ENCODE measurements at regions not wholly inside any gene's neighbourhood (a gene's known extent, or its start where the extent isn't known, plus 50 kb on each side); places are given as distances from the start of the nearest gene placed in this dataset.

DNA sequence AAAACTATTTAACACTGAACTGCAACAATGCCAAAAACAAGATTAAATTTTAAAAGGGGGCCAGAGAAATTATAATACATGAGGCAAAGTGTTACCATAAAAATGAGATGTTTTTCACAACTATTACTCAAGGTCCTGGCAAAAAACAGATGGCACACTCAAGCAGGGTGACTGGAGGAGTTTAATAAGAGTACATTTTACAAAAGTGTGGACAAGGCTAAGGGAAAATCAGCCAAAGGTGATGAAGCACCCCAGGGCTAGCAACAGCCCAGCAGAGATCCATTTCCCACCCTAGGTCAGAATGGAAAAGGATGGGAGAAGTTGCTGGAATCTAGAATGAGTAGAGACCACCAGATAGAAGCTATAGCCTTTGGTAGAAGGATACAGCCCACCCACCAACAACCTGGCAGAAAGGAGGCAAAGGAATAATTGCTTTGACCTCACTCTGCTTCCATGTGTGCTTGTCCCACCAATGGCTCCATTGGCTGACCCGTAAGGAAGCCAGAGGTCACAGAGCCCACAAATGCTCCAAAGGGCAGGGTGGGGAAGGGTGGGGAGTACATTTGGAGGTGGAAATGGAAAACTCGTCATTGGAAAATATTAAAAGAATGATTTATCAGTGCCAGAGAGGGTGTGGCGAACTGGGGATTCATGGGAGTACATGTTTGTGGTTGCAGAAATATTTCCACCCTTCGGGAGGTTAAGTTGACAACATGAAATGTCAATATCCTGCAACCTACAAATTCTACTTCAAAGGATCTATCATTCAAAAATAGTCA is 161.0 kb upstream of the UBE2E2 start:
- H4K20me1 ChIP-seq (ENCODE audit: insufficient read depth, low read length): no peaks in the 10 kb centered on the region
- H3K79me2 ChIP-seq (ENCODE audit: insufficient read depth, low read length): no peaks in the 10 kb centered on the region
- no peak overlapping the region for H2AFZ ChIP-seq (ENCODE audit: low read depth, low read length)
- H3K4me2 ChIP-seq (ENCODE audit: insufficient read depth, low read length): no peak overlapping the region
- no peak overlapping the region for H3K4me3 ChIP-seq (ENCODE audit: low read depth in 1 of 2, low read length in 2 of 2)
- no peak for TF ChIP-seq CTCF (IDR thresholded peaks at IDR 0.05; ENCODE audit: borderline replicate concordance, extremely low read depth, low read length, poor library complexity, severe bottlenecking)
- no peak for TF ChIP-seq EZH2 (IDR thresholded peaks at IDR 0.05; ENCODE audit: borderline replicate concordance, low read depth, low read length, severe bottlenecking)
- no peaks in the 10 kb centered on the region for H3K27me3 ChIP-seq (ENCODE audit: insufficient read depth, low read length, poor library complexity)
- no peak overlapping the region for H3K27ac ChIP-seq (ENCODE audit: low read length)
- DNase-seq: no peak
- no peaks in the 10 kb centered on the region for H3K36me3 ChIP-seq (ENCODE audit: insufficient read depth, low read length)
- H3K9ac ChIP-seq (ENCODE audit: low read depth, low read length): no peak overlapping the region
- no peaks in the 10 kb centered on the region for H3K4me1 ChIP-seq (ENCODE audit: insufficient read depth, low read length)
- H3K9me3 ChIP-seq (ENCODE audit: insufficient read depth, low read length, severe bottlenecking): no peaks in the 10 kb centered on the region
- no peak for ATAC-seq (ENCODE audit: insufficient read depth, low read depth)

GRCh38 chr3:23044463-23044862 is 158.7 kb upstream of the UBE2E2 start:
- no peaks in the 10 kb centered on the region for H3K36me3 ChIP-seq (ENCODE audit: insufficient read depth, low read length)
- no peaks in the 10 kb centered on the region for H3K79me2 ChIP-seq (ENCODE audit: insufficient read depth, low read length)
- DNase-seq: no peak
- H3K4me1 ChIP-seq (ENCODE audit: insufficient read depth, low read length): no peaks in the 10 kb centered on the region
- H3K27ac ChIP-seq (ENCODE audit: low read length): no peak overlapping the region
- no peak overlapping the region for H3K9ac ChIP-seq (ENCODE audit: low read depth, low read length)
- no peaks in the 10 kb centered on the region for H3K9me3 ChIP-seq (ENCODE audit: insufficient read depth, low read length, severe bottlenecking)
- no peak overlapping the region for H2AFZ ChIP-seq (ENCODE audit: low read depth, low read length)
- no peak for ATAC-seq (ENCODE audit: insufficient read depth, low read depth)
- no peaks in the 10 kb centered on the region for H3K27me3 ChIP-seq (ENCODE audit: insufficient read depth, low read length, poor library complexity)
- no peak overlapping the region for H3K4me2 ChIP-seq (ENCODE audit: insufficient read depth, low read length)
- TF ChIP-seq CTCF (IDR thresholded peaks at IDR 0.05; ENCODE audit: borderline replicate concordance, extremely low read depth, low read length, poor library complexity, severe bottlenecking): no peak
- no peak overlapping the region for H3K4me3 ChIP-seq (ENCODE audit: low read depth in 1 of 2, low read length in 2 of 2)
- H4K20me1 ChIP-seq (ENCODE audit: insufficient read depth, low read length): no peaks in the 10 kb centered on the region

GRCh38 chr3:23046536-23046935 is 156.6 kb upstream of the UBE2E2 start:
- DNase-seq: no peak
- ATAC-seq (ENCODE audit: insufficient read depth, low read depth): no peak
- H2AFZ ChIP-seq (ENCODE audit: low read depth, low read length): no peak overlapping the region
- H3K79me2 ChIP-seq (ENCODE audit: insufficient read depth, low read length): no peaks in the 10 kb centered on the region
- no peaks in the 10 kb centered on the region for H3K36me3 ChIP-seq (ENCODE audit: insufficient read depth, low read length)
- H3K27ac ChIP-seq (ENCODE audit: low read length): no peak overlapping the region
- no peaks in the 10 kb centered on the region for H4K20me1 ChIP-seq (ENCODE audit: insufficient read depth, low read length)
- H3K4me3 ChIP-seq (ENCODE audit: low read depth in 1 of 2, low read length in 2 of 2): no peak overlapping the region
- H3K9ac ChIP-seq (ENCODE audit: low read depth, low read length): no peak overlapping the region
- no peaks in the 10 kb centered on the region for H3K9me3 ChIP-seq (ENCODE audit: insufficient read depth, low read length, severe bottlenecking)
- H3K4me1 ChIP-seq (ENCODE audit: insufficient read depth, low read length): no peaks in the 10 kb centered on the region
- H3K27me3 ChIP-seq (ENCODE audit: insufficient read depth, low read length, poor library complexity): no peaks in the 10 kb centered on the region
- TF ChIP-seq CTCF (IDR thresholded peaks at IDR 0.05; ENCODE audit: borderline replicate concordance, extremely low read depth, low read length, poor library complexity, severe bottlenecking) (no peak), EZH2 (IDR thresholded peaks at IDR 0.05; ENCODE audit: borderline replicate concordance, low read depth, low read length, severe bottlenecking) (no peak)
- no peak overlapping the region for H3K4me2 ChIP-seq (ENCODE audit: insufficient read depth, low read length)

Data from DND-41 (cell line).